H1 (cell line): ENCODE measurements at regions not wholly inside any gene's neighbourhood (a gene's known extent, or its start where the extent isn't known, plus 50 kb on each side); places are given as distances from the start of the nearest gene placed in this dataset.

Source experiments
- CTCF ChIA-PET: fragments of 300-600 bp; sonication (Branson Sonifier 250); formaldehyde crosslinking; loops from one replicate; lab custom pipeline; 2021; ENCODE audit not compliant: partially characterized antibody; lab: Charles Lee
- POLR2A ChIA-PET: fragments of 300-600 bp; sonication (Branson Sonifier 250); formaldehyde crosslinking; loops from one replicate; lab custom pipeline; 2021; ENCODE audit warnings: inconsistent platforms; ENCODE audit not compliant: partially characterized antibody; lab: Charles Lee
- DNase-seq, 2 experiments: peaks; one replicate each; pipeline versions ENCODE4 v3.0.0 to v3.0.0-alpha.2; 2010 to 2022; ENCODE audit warnings: low spot score in 2 of 2, low read depth in 1 of 2, mixed read lengths in 1 of 2
- FAIRE-seq: peaks from 2 replicates; lab custom pipeline; 2011; peaks lifted over from hg19 to GRCh38; lab: Jason Lieb, UNC
- H2AFZ ChIP-seq: 2 replicates; pipeline ENCODE4 v1.8.1; 2012; ENCODE audit warnings: low read length, inconsistent platforms
- H2AK5ac ChIP-seq: 2 replicates; pipeline ENCODE4 v1.6.1; 2013; ENCODE audit warnings: low read depth, low read length
- H2BK120ac ChIP-seq: replicated peaks from 2 replicates; pipeline ENCODE3; 2013; ENCODE audit warnings: low read depth, low read length, inconsistent platforms
- H2BK12ac ChIP-seq: 2 replicates; pipeline ENCODE4 v1.6.1; 2013; ENCODE audit warnings: low read depth, low read length
- H2BK15ac ChIP-seq: 2 replicates; pipeline ENCODE4 v1.6.1; 2013; ENCODE audit warnings: low read length
- H2BK20ac ChIP-seq: 2 replicates; pipeline ENCODE4 v1.6.1; 2013; ENCODE audit warnings: low read length
- H2BK5ac ChIP-seq: 2 replicates; pipeline ENCODE4 v1.6.1; 2013; ENCODE audit warnings: low read depth, low read length
- H3K14ac ChIP-seq: 2 replicates; pipeline ENCODE4 v1.6.1; 2013; ENCODE audit warnings: inconsistent platforms; ENCODE audit not compliant: insufficient read length
- H3K18ac ChIP-seq: 2 replicates; pipeline ENCODE4 v1.6.1; 2013; ENCODE audit warnings: low read length; ENCODE audit errors: extremely low read depth
- H3K23ac ChIP-seq: 2 replicates; pipeline ENCODE4 v1.6.1; 2013; ENCODE audit warnings: inconsistent platforms; ENCODE audit not compliant: insufficient read length
- H3K23me2 ChIP-seq: 2 replicates; pipeline ENCODE4 v1.6.1; 2013; ENCODE audit warnings: low read depth, low read length
- H3K27ac ChIP-seq: 2 replicates; pipeline ENCODE4 v1.6.1; 2011; ENCODE audit warnings: low read depth, low read length, inconsistent platforms
- H3K27me3 ChIP-seq, 4 experiments: replicated peaks in 1 of 4; 1 replicate in 1 of 4; 2 replicates in 3 of 4; pipeline versions ENCODE4 v1.6.1 to v1.8.1; 2011 to 2013; ENCODE audit warnings: low read length in 3 of 4, mild to moderate bottlenecking in 3 of 4, inconsistent platforms in 2 of 4, mixed read lengths in 2 of 4, moderate library complexity in 1 of 4; ENCODE audit not compliant: control insufficient read depth in 3 of 4, insufficient read depth in 3 of 4; ENCODE audit errors: extremely low read depth in 1 of 4
- H3K36me3 ChIP-seq, 4 experiments: 2 replicates each; pipeline versions ENCODE4 v1.6.1 to v1.8.1; 2011 to 2013; ENCODE audit warnings: mild to moderate bottlenecking in 4 of 4, low read length in 3 of 4, moderate library complexity in 2 of 4, control low read depth in 1 of 4, inconsistent platforms in 1 of 4; ENCODE audit not compliant: insufficient read depth in 4 of 4, control insufficient read depth in 2 of 4
- H3K4ac ChIP-seq: replicated peaks from 2 replicates; pipeline ENCODE3; 2013; ENCODE audit warnings: low read length, low read depth, mixed read lengths, inconsistent platforms; ENCODE audit not compliant: insufficient read length
- H3K4me1 ChIP-seq, 4 experiments: replicated peaks in 1 of 4; 1 replicate in 1 of 4; 2 replicates in 3 of 4; pipeline versions ENCODE4 v1.6.1 to v1.8.1; 2011 to 2013; ENCODE audit warnings: low read length in 3 of 4, inconsistent platforms in 2 of 4, mixed read lengths in 1 of 4; ENCODE audit not compliant: insufficient read depth in 4 of 4, control insufficient read depth in 3 of 4
- H3K4me2 ChIP-seq, 2 experiments: 2 replicates each; pipeline versions ENCODE4 v1.6.1 to v1.8.1; 2011 to 2013; ENCODE audit warnings: low read depth in 2 of 2, low read length in 2 of 2, control low read depth in 1 of 2, inconsistent platforms in 1 of 2, mild to moderate bottlenecking in 1 of 2; ENCODE audit not compliant: insufficient read depth in 1 of 2
- H3K4me3 ChIP-seq, 4 experiments: fragments of 200-600, 300-600 bp in 1 of 4; sonication (generic), shearing (Covaris generic), sonication (Bioruptor Twin) in 1 of 4; 2 replicates each; pipeline versions ENCODE4 v1.5.1 to v1.8.1; 2011 to 2016; ENCODE audit warnings: low read length in 4 of 4, low read depth in 3 of 4, control low read depth in 2 of 4, inconsistent platforms in 2 of 4, mild to moderate bottlenecking in 2 of 4, mixed read lengths in 1 of 4, moderate library complexity in 1 of 4; ENCODE audit not compliant: insufficient read depth in 2 of 4; ENCODE audit errors: extremely low read depth in 1 of 4
- H3K56ac ChIP-seq: replicated peaks from 2 replicates; pipeline ENCODE3; 2013; ENCODE audit warnings: low read depth, mild to moderate bottlenecking, mixed read lengths, low read length, inconsistent platforms; ENCODE audit not compliant: insufficient read length
- H3K79me1 ChIP-seq: 2 replicates; pipeline ENCODE4 v1.6.1; 2013; ENCODE audit warnings: low read depth, low read length, control low read depth
- H3K79me2 ChIP-seq, 2 experiments: 2 replicates each; pipeline versions ENCODE4 v1.6.1 to v1.8.1; 2012 to 2013; ENCODE audit warnings: low read length in 2 of 2, mild to moderate bottlenecking in 2 of 2, inconsistent platforms in 1 of 2; ENCODE audit not compliant: insufficient read depth in 2 of 2, control insufficient read depth in 1 of 2
- H3K9ac ChIP-seq, 4 experiments: replicated peaks in 1 of 4; 1 replicate in 1 of 4; 2 replicates in 3 of 4; pipeline versions ENCODE4 v1.6.1 to v1.8.1; 2011 to 2013; ENCODE audit warnings: low read depth in 3 of 4, low read length in 3 of 4, control low read depth in 2 of 4, mild to moderate bottlenecking in 2 of 4, moderate library complexity in 2 of 4, inconsistent platforms in 1 of 4; ENCODE audit errors: extremely low read depth in 1 of 4
- H3K9me3 ChIP-seq, 2 experiments: 2 replicates each; pipeline versions ENCODE4 v1.6.1 to v1.8.1; 2012 to 2013; ENCODE audit warnings: mild to moderate bottlenecking in 2 of 2, moderate library complexity in 2 of 2, control low read depth in 1 of 2, inconsistent platforms in 1 of 2, low read depth in 1 of 2, low read length in 1 of 2, mixed read lengths in 1 of 2; ENCODE audit not compliant: insufficient read depth in 2 of 2
- H4K20me1 ChIP-seq, 2 experiments: replicated peaks in 1 of 2; 2 replicates each; pipeline versions ENCODE3 to v1.8.1; 2011 to 2013; ENCODE audit warnings: inconsistent platforms in 2 of 2, low read length in 2 of 2, mild to moderate bottlenecking in 1 of 2; ENCODE audit not compliant: insufficient read depth in 2 of 2, control insufficient read depth in 1 of 2
- H4K5ac ChIP-seq: 2 replicates; pipeline ENCODE4 v1.6.1; 2013; ENCODE audit warnings: low read length, low read depth, mixed read lengths, inconsistent platforms; ENCODE audit not compliant: insufficient read length
- H4K8ac ChIP-seq: 2 replicates; pipeline ENCODE4 v1.8.0; 2013; ENCODE audit warnings: mild to moderate bottlenecking, moderate library complexity, low read length, inconsistent platforms; ENCODE audit not compliant: insufficient read depth; ENCODE audit errors: extremely low read depth
- H4K91ac ChIP-seq: replicated peaks from 2 replicates; pipeline ENCODE3; 2013; ENCODE audit warnings: low read length, mixed read lengths, inconsistent platforms; ENCODE audit not compliant: insufficient read length
- KDM4A ChIP-seq: IDR thresholded peaks from one replicate; pipeline ENCODE4 v1.7.1; 2012; ENCODE audit warnings: low read depth, mild to moderate bottlenecking, moderate library complexity, low read length, inconsistent platforms; ENCODE audit not compliant: severe bottlenecking
- WGBS, 2 experiments: shearing (Covaris generic) in 1 of 2; methylation state at CpG; one replicate each; pipeline versions ENCODE4 v1.1.6 to v1.1.7; 2013 to 2015; ENCODE audit warnings: low lambda C conversion rate in 2 of 2, mixed read lengths in 2 of 2, inconsistent platforms in 1 of 2, low coverage in 1 of 2, missing lambda C conversion rate in 1 of 2; ENCODE audit not compliant: insufficient replicate concordance in 2 of 2, insufficient coverage in 1 of 2, insufficient read length in 1 of 2; ENCODE audit errors: extremely low coverage in 1 of 2, missing lambda C conversion rate in 1 of 2; 5-methylcytosine and 5-hydroxymethylcytosine counted together

- no peak for TF ChIP-seq KDM4A
- DNase-seq (no peak), FAIRE-seq (no peak)
- H3K9ac ChIP-seq, result no peak overlapping the region
- WGBS, 2 experiments, result 98% methylated on average over 5 of the region's 5 CpGs; no CpG with 5 or more reads in 1 of the 2 experiments
- H4K20me1 ChIP-seq, result no peaks in the 10 kb centered on the region
- H2BK15ac ChIP-seq, result no peak overlapping the region
- no peak overlapping the region for H4K5ac ChIP-seq
- no peak overlapping the region for H2BK20ac ChIP-seq
- ChIA-PET POLR2A (no interaction called here), CTCF (no interaction called here)
- no peaks in the 10 kb centered on the region for H3K4me1 ChIP-seq
- no peak overlapping the region for H2BK12ac ChIP-seq
- no peak overlapping the region for H3K56ac ChIP-seq
- no peak overlapping the region for H4K91ac ChIP-seq
- H3K36me3 ChIP-seq, result no peaks in the 10 kb centered on the region
- no peak overlapping the region for H3K4me3 ChIP-seq
- H3K4me2 ChIP-seq, result no peak overlapping the region
- H3K14ac ChIP-seq, result no peak overlapping the region
- H3K79me1 ChIP-seq, result no peaks in the 10 kb centered on the region
- H2AFZ ChIP-seq, result no peak overlapping the region
- H3K23ac ChIP-seq, result no peak overlapping the region
- no peak overlapping the region for H4K8ac ChIP-seq
- no peak overlapping the region for H2BK120ac ChIP-seq
- H3K27me3 ChIP-seq, result no peaks in the 10 kb centered on the region
- H3K9me3 ChIP-seq, result no peaks in the 10 kb centered on the region
- H3K79me2 ChIP-seq, result no peaks in the 10 kb centered on the region
- H3K27ac ChIP-seq, result no peak overlapping the region
- H3K18ac ChIP-seq, result no peak overlapping the region
- no peak overlapping the region for H2AK5ac ChIP-seq
- H3K23me2 ChIP-seq, result no peaks in the 10 kb centered on the region
- H3K4ac ChIP-seq, result no peak overlapping the region
- no peak overlapping the region for H2BK5ac ChIP-seq
Observed at GRCh38 chr11:90912631-90913030, 689.8 kb upstream of the CHORDC1 start.
